GM19438 (cell line): ENCODE measurements at regions not wholly inside any gene's neighbourhood (a gene's known extent, or its start where the extent isn't known, plus 50 kb on each side); places are given as distances from the start of the nearest gene placed in this dataset.
"Not testable (repeated sequence)": the region's sequence is repeated elsewhere in the genome, so short reads cannot be mapped to it uniquely, and the experiment has no call there.

ENCODE experiments used
- ATAC-seq: cut with Tn5 transposase; IDR thresholded peaks from one replicate; pipeline ENCODE4 v1.9.1; 2021; ENCODE audit warnings: low read depth; ENCODE audit not compliant: unreplicated experiment

GRCh38 chr4:188714501-188714900 is 575.3 kb downstream of the TRIML1 start:
- ATAC-seq: no peak

- ATAC-seq: no peak
These were observed 575.7 kb downstream of the TRIML1 start for GRCh38 chr4:188714907-188715306.

GRCh38 chr4:188717661-188718060 is 578.4 kb downstream of the TRIML1 start:
- ATAC-seq: no peak

DNA sequence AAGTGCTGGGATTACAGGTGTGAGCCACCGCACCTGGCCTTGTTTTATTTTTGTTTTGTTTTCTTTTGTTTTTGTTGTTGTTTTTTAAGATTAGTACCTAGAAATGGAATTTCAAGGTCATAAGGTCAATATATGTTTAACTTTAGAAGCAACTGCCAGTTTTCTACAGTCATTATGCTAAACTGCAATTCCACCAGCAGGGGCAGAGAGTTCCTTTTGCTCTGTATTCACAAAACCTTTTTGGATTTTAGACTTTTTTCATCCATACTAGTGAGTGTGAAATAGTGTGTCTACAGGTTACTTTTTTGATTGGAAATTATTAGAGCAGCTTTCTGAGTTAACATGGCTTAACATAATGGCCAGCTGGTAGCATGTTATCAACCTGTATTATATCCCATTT is 580.6 kb downstream of the TRIML1 start:
- no peak for ATAC-seq

DNA sequence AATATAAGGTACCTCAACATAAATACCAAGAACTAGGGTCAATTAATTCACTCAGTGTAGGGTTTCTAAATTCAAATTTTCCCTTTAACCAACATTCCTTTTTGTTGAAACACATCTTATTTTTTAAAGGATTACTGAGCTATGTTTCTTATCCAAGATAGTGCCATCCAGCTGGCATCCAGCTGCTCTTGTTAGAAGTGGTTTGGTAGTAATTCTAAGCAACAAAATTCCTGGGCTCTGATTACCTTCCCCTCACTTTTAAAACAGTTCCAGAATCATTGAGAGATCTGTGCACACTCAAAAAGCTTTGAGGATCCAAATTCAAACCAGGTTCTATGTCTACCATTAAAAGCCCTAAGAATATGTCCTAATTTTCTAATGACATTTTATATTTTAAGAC is 583.7 kb downstream of the TRIML1 start:
- no peak for ATAC-seq

GRCh38 chr4:188727746-188728145 is 588.5 kb downstream of the TRIML1 start:
- no peak for ATAC-seq

GRCh38 chr4:188728359-188728758 is 589.1 kb downstream of the TRIML1 start:
- no peak for ATAC-seq

DNA sequence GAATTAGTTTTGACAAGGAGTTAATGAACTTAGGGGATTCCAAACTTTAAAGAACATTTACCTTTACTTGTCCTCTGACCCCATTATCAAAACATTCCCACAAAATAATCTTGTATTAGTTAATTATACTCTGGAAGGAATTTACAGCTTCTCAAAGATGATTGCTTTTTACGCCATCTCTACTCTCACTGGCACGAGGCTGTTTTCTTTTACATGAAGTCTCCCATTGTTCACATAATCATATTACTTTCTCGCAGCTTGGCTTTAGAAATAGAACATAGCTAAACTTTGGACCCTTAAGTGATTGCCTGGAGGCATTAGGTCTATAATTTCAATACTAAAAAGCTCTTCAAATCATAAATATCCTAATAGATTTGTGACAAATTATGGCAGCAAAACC is 592.9 kb downstream of the TRIML1 start:
- no peak for ATAC-seq

GRCh38 chr4:188735082-188735481 is 595.8 kb downstream of the TRIML1 start:
- ATAC-seq: no peak

DNA sequence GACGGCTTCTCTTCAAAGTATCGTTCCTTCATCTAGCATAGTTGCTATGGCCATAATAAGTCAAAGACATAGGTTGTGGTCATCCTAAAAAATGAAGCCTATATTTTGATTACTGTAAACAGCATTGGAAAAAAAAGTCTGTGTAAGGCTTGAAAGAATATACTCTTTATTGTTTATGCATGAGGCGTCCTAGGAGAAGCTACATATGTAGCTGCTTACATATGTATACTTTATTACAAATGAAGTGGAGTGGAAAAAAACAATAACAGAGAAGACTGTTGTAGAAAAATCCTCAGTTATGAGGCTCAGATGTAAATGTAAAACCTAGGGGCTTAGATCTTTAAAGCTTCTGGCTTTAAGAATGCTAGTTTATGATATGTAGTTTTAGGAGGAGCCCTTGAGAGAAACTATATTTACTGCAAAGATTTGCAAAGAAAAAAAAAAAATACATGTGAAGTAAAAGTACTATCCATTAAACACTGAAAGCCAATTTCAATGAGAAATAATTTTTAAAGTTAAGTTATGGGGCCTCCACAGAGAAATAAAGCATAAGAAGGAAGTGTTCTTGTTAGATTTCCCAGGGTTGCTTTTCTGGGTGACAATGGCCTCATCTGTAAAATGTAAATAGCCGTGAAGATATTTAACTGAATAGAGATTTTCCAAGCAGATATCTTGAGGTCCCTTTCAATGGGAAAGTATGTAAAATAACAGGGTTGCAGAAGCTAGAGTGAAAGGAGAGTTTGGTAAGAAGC is 598.2 kb downstream of the TRIML1 start:
- no peak for ATAC-seq

GRCh38 chr4:188738290-188738689 is 599.0 kb downstream of the TRIML1 start:
- not testable (repeated sequence) for ATAC-seq

DNA sequence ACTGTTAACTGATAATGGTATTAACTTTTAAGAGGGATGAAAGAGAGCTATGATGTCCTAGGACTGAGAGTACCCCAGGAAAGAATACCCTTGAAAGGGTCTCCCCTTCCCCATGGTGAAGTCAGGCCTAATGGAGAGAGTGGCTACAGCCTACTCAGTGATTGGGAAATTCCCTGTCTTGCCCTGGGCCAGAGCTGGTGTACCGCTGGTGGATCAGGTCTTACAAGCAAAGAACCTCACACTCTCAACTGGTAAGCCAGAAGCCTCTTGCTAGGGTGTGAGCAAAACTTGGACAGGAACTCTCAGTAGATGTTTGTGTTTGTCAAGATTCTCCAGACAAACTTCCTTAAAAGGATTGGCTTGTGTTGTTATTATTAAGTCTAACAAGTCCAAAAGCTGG is 600.9 kb downstream of the TRIML1 start:
- ATAC-seq: not testable (repeated sequence)

GRCh38 chr4:188740791-188741190 is 601.5 kb downstream of the TRIML1 start:
- ATAC-seq: not testable (repeated sequence)

- ATAC-seq: no peak
These were observed 615.2 kb downstream of the TRIML1 start for GRCh38 chr4:188754372-188755002.

GRCh38 chr4:188767496-188767895 is 628.3 kb downstream of the TRIML1 start:
- ATAC-seq: no peak

DNA sequence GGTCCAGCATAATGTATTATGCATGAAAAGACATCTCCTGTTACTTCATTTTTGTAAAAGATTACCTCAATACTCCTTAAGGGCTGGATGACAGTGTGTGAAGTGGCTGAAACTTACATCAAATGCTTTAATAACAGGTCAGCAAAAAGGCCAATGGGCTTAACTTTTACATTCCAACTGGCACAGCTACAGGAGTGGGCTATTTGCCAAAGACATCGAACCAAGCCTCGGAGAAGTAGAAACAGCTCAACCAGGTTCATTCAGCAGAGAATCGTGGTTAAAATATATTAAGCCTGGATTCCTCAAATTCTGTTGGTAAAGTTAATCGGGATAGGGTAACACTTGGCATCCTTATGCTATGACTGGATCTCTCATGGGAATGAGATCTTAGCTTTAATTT is 639.7 kb downstream of the TRIML1 start:
- ATAC-seq: no peak

DNA sequence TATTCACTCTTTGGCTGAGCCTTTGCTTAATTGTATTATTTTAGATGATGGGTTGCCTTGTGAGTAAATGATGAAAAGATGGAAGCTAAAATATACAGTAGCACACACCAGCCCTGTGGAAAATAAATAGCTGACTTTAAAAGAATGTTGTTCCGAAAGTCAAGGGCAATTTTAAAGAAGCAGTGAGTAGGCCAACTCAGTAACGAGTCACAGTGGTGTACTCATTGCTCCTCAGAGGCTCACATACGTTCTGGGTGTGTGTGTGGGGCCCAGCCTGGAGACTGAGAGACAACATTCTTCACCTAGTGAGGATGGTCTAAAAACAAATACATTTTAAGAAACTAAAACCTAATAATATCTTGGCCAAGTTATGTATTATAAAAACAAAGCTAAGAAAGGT is 640.3 kb downstream of the TRIML1 start:
- no peak for ATAC-seq

DNA sequence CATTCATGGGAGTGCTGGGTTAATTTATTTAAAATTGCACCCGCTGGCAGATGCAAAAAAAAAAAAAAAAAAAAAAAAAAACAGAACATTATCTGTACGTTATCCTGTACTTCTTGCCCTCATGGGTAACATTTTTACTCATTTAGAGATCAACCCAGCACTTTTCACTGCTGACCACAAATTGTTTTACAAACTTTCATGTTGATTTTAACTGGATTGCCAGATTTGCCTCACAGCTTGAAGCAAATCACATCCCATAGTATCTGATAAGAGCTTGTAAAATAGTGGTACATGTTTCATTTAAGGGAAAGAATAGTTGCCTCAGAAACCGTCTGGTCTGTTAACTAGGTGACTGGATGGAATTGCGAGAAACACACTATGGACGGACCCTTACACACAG is 640.8 kb downstream of the TRIML1 start:
- no peak for ATAC-seq

DNA sequence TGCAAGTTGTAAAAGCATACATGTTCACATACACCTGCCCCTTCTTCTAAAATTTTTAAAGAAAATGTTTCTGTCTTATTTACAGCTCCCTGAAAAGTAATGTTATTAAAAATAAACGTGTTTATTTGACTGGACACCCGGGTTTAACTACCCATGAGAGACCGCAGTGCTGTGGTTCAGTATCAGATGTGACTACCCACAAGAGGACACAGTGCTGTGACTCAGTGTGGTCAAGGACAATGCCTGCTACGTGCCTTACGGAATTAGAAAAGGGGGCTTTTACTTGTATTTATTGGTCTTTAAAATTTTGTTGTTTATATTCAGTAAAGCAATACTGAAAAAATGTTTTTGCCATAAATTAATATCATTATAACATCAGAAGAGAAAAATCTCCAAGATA is 641.4 kb downstream of the TRIML1 start:
- ATAC-seq: no peak

DNA sequence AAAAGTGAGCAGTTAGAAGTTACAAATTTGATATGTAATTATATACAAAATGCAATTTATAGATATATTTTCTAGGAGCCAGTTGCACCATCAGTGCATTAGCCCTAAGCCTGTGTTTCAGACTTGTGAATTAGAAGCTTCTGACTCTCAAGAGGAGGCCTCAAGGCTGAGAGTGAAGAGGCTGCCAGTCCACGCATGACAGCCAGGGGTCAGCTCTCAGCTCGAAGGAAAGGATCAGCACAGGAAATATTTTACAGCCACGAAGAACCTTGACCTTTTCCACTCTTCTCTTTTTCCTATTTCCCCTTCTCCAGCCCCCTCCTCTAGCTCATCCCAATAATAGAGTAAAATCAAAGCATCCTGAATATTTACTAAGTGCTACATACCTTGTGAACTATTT is 642.4 kb downstream of the TRIML1 start:
- no peak for ATAC-seq

- ATAC-seq: no peak
These were observed 643.9 kb downstream of the TRIML1 start for GRCh38 chr4:188783175-188783574.

- ATAC-seq: no peak
These were observed 644.4 kb downstream of the TRIML1 start for GRCh38 chr4:188783606-188784160.
